Tibial artery (tissue), 4 donors: ENCODE measurements at regions not wholly inside any gene's neighbourhood (a gene's known extent, or its start where the extent isn't known, plus 50 kb on each side); places are given as distances from the start of the nearest gene placed in this dataset.

Source experiments
- DNase-seq, 2 donors: peaks; one replicate each; pipeline ENCODE4 v3.0.0-alpha.2; 2019
- H3K27ac ChIP-seq, 2 donors: fragments of 200-600 bp; sonication (generic) in 1 of 2; 1 replicate in 1 of 2; 2 replicates in 1 of 2; pipeline ENCODE4 v1.5.1; 2018 to 2019; ENCODE audit warnings: mild to moderate bottlenecking in 1 of 2
- H3K27me3 ChIP-seq, 2 donors: fragments of 200-600 bp; sonication (generic) in 1 of 2; one replicate each; pipeline versions ENCODE4 v1.5.1 to v1.6.0; 2016 to 2019
- H3K36me3 ChIP-seq, 3 donors: fragments of 200-600 bp; sonication (generic) in 2 of 3; one replicate each; pipeline ENCODE4 v1.5.1; 2016 to 2019; ENCODE audit warnings: mild to moderate bottlenecking in 2 of 3
- H3K4me1 ChIP-seq, 4 donors: fragments of 200-600 bp; sonication (generic) in 2 of 4; 1 replicate in 3 of 4; 2 replicates in 1 of 4; pipeline ENCODE4 v1.5.1; 2016 to 2019
- H3K4me3 ChIP-seq, 2 donors: fragments of 200-600 bp; sonication (generic) in 1 of 2; 1 replicate in 1 of 2; 2 replicates in 1 of 2; pipeline ENCODE4 v1.5.1; 2018 to 2019; ENCODE audit warnings: mild to moderate bottlenecking in 2 of 2
- H3K9me3 ChIP-seq, 3 donors: fragments of 200-600 bp; sonication (generic) in 1 of 3; one replicate each; pipeline ENCODE4 v1.5.1; 2016 to 2019
- CTCF ChIP-seq, 2 experiments: fragments of 200-600 bp in 1 of 2; fragments of 450-650 bp in 1 of 2; IDR thresholded peaks; one replicate each; pipeline ENCODE4 v1.5.1; 2017 to 2019; ENCODE audit warnings: antibody characterized with exemption in 2 of 2, mild to moderate bottlenecking in 1 of 2, moderate library complexity in 1 of 2
- intact Hi-C: fragments of 100-400 bp; cut with DNase I; formaldehyde crosslinking; loops from one replicate; pipeline ENCODE4 v1.15.0; 2023; ENCODE audit warnings: low total_unique reads

DNA sequence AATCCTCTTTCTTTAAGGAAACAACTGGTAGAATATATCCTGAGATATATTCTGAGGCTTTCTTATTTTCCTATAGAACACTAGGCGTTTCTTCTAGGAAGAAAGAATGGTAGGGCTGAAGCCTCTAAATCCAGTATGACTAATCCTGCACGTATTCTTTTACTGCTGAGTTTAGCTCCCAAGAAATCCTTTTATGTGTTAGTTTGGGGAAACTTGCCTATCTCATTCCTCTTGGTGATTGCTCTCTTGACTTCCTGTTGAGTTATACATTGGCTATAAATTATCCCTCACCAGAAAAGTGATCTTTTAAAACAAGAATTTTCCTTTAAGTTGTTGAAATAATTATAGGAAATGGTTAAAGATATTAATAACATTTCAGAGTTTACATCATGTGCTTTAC is 422.9 kb downstream of the TMEM161B start:
- H3K36me3 ChIP-seq: no peaks in the 10 kb centered on the region
- TF ChIP-seq CTCF (IDR thresholded peaks at IDR 0.05): no peak
- H3K27ac ChIP-seq: no peak overlapping the region
- intact Hi-C loops: no loop called here
- H3K9me3 ChIP-seq: peaks cover 0 to 2% (median 0%) of the 10 kb centered on the region in 3 donors
- H3K4me1 ChIP-seq: no peaks in the 10 kb centered on the region
- H3K27me3 ChIP-seq: no peaks in the 10 kb centered on the region
- no peak for DNase-seq
- H3K4me3 ChIP-seq: no peak overlapping the region

DNA sequence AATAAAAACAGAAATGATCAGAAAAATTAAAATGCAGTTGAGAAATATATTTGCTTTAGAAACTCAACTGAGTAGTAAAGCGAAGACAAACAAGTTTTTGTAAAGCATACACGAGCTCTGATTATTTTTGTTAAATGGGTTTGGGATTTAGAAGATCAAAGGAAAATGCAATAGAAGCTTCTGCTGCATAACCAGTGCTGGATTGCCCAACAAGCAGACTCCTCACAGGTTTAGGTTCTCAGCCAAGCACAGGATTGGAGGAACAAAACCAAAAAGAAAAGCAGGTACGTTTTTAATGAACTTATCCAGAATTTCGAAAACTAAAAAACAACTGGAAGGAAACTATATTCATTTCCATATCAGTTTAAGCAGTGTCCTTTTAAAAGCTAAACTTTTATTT is 423.8 kb downstream of the TMEM161B start:
- Histone ChIP-seq H3K27me3 (no peaks in the 10 kb centered on the region), H3K27ac (no peak overlapping the region), H3K4me3 (no peak overlapping the region), H3K4me1 (no peaks in the 10 kb centered on the region), H3K9me3 (peaks cover 0 to 6% (median 0%) of the 10 kb centered on the region in 3 donors), H3K36me3 (no peaks in the 10 kb centered on the region)
- intact Hi-C loops: no loop called here
- no peak for DNase-seq
- no peak for TF ChIP-seq CTCF (IDR thresholded peaks at IDR 0.05)

GRCh38 chr5:87844449-87844848 is 424.2 kb downstream of the TMEM161B start:
- Histone ChIP-seq H3K4me1 (no peaks in the 10 kb centered on the region), H3K4me3 (no peak overlapping the region), H3K9me3 (peaks cover 0 to 6% (median 0%) of the 10 kb centered on the region in 3 donors), H3K27ac (no peak overlapping the region), H3K36me3 (no peaks in the 10 kb centered on the region), H3K27me3 (no peaks in the 10 kb centered on the region)
- intact Hi-C loops: no loop called here
- no peak for DNase-seq
- TF ChIP-seq CTCF (IDR thresholded peaks at IDR 0.05): no peak

- Histone ChIP-seq H3K4me3 (no peak overlapping the region), H3K27me3 (no peaks in the 10 kb centered on the region), H3K9me3 (peaks cover 0 to 17% (median 2%) of the 10 kb centered on the region in 3 donors), H3K4me1 (no peaks in the 10 kb centered on the region), H3K36me3 (no peaks in the 10 kb centered on the region), H3K27ac (no peak overlapping the region)
- no peak for TF ChIP-seq CTCF (IDR thresholded peaks at IDR 0.05)
- intact Hi-C loops: no loop called here
- DNase-seq: no peak
Measured at GRCh38 chr5:87836696-87837095, 424.0 kb upstream of the CCNH start.

DNA sequence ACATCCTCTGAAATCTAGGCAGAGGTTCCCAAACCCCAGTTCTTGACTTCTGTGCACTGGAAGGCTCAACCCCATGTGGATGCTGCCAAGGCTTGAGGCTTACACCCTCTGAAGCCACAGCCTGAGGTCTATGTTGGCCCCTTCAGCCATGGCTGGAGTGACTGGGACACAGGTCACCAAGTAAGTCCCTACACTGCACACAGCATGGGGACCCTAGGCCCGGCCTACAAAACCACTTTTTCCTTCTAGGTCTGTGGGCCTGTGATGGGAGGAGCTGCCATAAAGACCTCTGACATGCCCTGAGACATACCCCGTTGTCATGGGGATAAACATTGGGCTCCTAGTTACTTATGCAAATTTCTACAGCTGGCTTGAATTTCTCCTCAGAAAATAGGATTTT is 418.8 kb upstream of the CCNH start:
- no peak overlapping the region for H3K4me3 ChIP-seq
- intact Hi-C loops: no loop called here

More for the DNA sequence above, 418.8 kb upstream of the CCNH start:
- H3K4me1 ChIP-seq: peaks cover 0 to 3% (median 0%) of the 10 kb centered on the region in 4 donors
- H3K9me3 ChIP-seq: peaks cover 0 to 19% (median 8%) of the 10 kb centered on the region in 3 donors
- no peak for TF ChIP-seq CTCF (IDR thresholded peaks at IDR 0.05)
- no peaks in the 10 kb centered on the region for H3K36me3 ChIP-seq
- no peak overlapping the region for H3K27ac ChIP-seq
- H3K27me3 ChIP-seq: no peaks in the 10 kb centered on the region
- DNase-seq: no peak
